OCI-LY1 (cell line): ENCODE measurements at regions not wholly inside any gene's neighbourhood (a gene's known extent, or its start where the extent isn't known, plus 50 kb on each side); places are given as distances from the start of the nearest gene placed in this dataset.
"Not testable (repeated sequence)": the region's sequence is repeated elsewhere in the genome, so short reads cannot be mapped to it uniquely, and the experiment has no call there.

Experiments used
- H2AFZ ChIP-seq: fragments of 200-600 bp; sonication (generic), shearing (Covaris generic); 2 replicates; pipeline ENCODE4 v1.6.0; 2014; ENCODE audit warnings: antibody characterized with exemption, mild to moderate bottlenecking, low read length
- H3F3A ChIP-seq: fragments of 200-600 bp; sonication (generic), shearing (Covaris generic); 2 replicates; pipeline ENCODE4 v1.6.0; 2014; ENCODE audit warnings: mild to moderate bottlenecking, antibody characterized with exemption, low read length, moderate library complexity; ENCODE audit not compliant: insufficient read depth
- H3K27ac ChIP-seq: fragments of 200-600 bp; sonication (generic); 2 replicates; pipeline ENCODE4 v1.5.1; 2014; ENCODE audit warnings: low read length, mixed run types, mild to moderate bottlenecking, low read depth; ENCODE audit not compliant: poor library complexity, severe bottlenecking
- H3K27me3 ChIP-seq: fragments of 200-600 bp; sonication (generic); 2 replicates; pipeline ENCODE4 v1.6.0; 2014; ENCODE audit warnings: antibody characterized with exemption, mild to moderate bottlenecking, low read length, moderate library complexity; ENCODE audit not compliant: insufficient read depth
- H3K36me3 ChIP-seq: fragments of 200-600 bp; sonication (generic); 2 replicates; pipeline ENCODE4 v1.6.1; 2014; ENCODE audit warnings: mild to moderate bottlenecking, antibody characterized with exemption, low read length, moderate library complexity, mixed read lengths; ENCODE audit not compliant: insufficient read depth
- H3K4me1 ChIP-seq: fragments of 200-600 bp; sonication (generic); 2 replicates; pipeline ENCODE4 v1.5.1; 2014; ENCODE audit warnings: mild to moderate bottlenecking, low read length, moderate library complexity; ENCODE audit not compliant: insufficient read depth, severe bottlenecking
- H3K4me2 ChIP-seq: fragments of 200-600 bp; sonication (generic), shearing (Covaris generic); 2 replicates; pipeline ENCODE4 v1.6.1; 2014; ENCODE audit warnings: low read length
- H3K4me3 ChIP-seq: fragments of 200-600 bp; sonication (generic); 2 replicates; pipeline ENCODE4 v1.5.1; 2014; ENCODE audit warnings: low read length, low read depth, mild to moderate bottlenecking, mixed read lengths; ENCODE audit not compliant: poor library complexity, severe bottlenecking
- H3K79me2 ChIP-seq: fragments of 200-600 bp; shearing (Covaris generic); 2 replicates; pipeline ENCODE4 v1.6.1; 2016; ENCODE audit warnings: mixed run types, low read length, mixed read lengths; ENCODE audit not compliant: insufficient read depth
- H3K9ac ChIP-seq: fragments of 200-600 bp; sonication (generic), shearing (Covaris generic); 2 replicates; pipeline ENCODE4 v1.6.1; 2014; ENCODE audit warnings: mild to moderate bottlenecking, low read length, mixed read lengths
- H3K9me2 ChIP-seq: fragments of 200-600 bp; sonication (generic), shearing (Covaris generic); 2 replicates; pipeline ENCODE4 v1.6.1; 2014; ENCODE audit warnings: low read depth, mild to moderate bottlenecking, low read length, mixed read lengths
- H3K9me3 ChIP-seq: fragments of 200-600 bp; shearing (Covaris generic); 2 replicates; pipeline ENCODE4 v1.6.1; 2014; ENCODE audit warnings: low read length, mixed read lengths
- H4K20me1 ChIP-seq: fragments of 200-600 bp; sonication (generic), shearing (Covaris generic); 2 replicates; pipeline ENCODE4 v1.6.0; 2016; ENCODE audit warnings: mild to moderate bottlenecking, low read length; ENCODE audit not compliant: insufficient read depth
- CTCF ChIP-seq: fragments of 200-600 bp; sonication (generic), shearing (Covaris generic); IDR thresholded peaks from 2 replicates; pipeline ENCODE4 v1.5.1; 2017; ENCODE audit warnings: mild to moderate bottlenecking, antibody characterized with exemption, low read length, moderate library complexity, mixed read lengths
- EZH2 ChIP-seq: fragments of 200-600 bp; sonication (generic), shearing (Covaris generic); IDR thresholded peaks from 2 replicates; pipeline ENCODE4 v1.8.0; 2017; ENCODE audit warnings: borderline replicate concordance, mixed run types, mild to moderate bottlenecking, antibody characterized with exemption, low read length, moderate library complexity, mixed read lengths

- Histone ChIP-seq H3F3A (no peaks in the 10 kb centered on the region), H3K79me2 (no peaks in the 10 kb centered on the region), H3K4me3 (no peak overlapping the region), H3K27ac (no peak overlapping the region), H3K9ac (no peak overlapping the region), H3K9me3 (no peaks in the 10 kb centered on the region), H3K27me3 (no peaks in the 10 kb centered on the region), H3K36me3 (no peaks in the 10 kb centered on the region), H3K4me1 (no peaks in the 10 kb centered on the region), H4K20me1 (no peaks in the 10 kb centered on the region), H3K4me2 (no peak overlapping the region), H2AFZ (no peak overlapping the region), H3K9me2 (no peaks in the 10 kb centered on the region)
- TF ChIP-seq EZH2 (no peak), CTCF (no peak)
Observed at GRCh38 chr18:65202091-65202490, 548.7 kb upstream of the CDH7 start.

- H4K20me1 ChIP-seq: no peaks in the 10 kb centered on the region
- H3K4me3 ChIP-seq: no peak overlapping the region
- H3K36me3 ChIP-seq: no peaks in the 10 kb centered on the region
- no peak overlapping the region for H2AFZ ChIP-seq
- H3K9me3 ChIP-seq: no peaks in the 10 kb centered on the region
- no peak overlapping the region for H3K4me2 ChIP-seq
- no peak overlapping the region for H3K27ac ChIP-seq
- no peak overlapping the region for H3K9ac ChIP-seq
- H3K9me2 ChIP-seq: no peaks in the 10 kb centered on the region
- H3F3A ChIP-seq: no peaks in the 10 kb centered on the region
- H3K27me3 ChIP-seq: no peaks in the 10 kb centered on the region
- H3K79me2 ChIP-seq: no peaks in the 10 kb centered on the region
- no peak for TF ChIP-seq EZH2
- H3K4me1 ChIP-seq: no peaks in the 10 kb centered on the region
Observed at GRCh38 chr18:65175681-65176080, 575.1 kb upstream of the CDH7 start.

- not testable (repeated sequence) for H3K27ac ChIP-seq, H3K4me3 ChIP-seq, H3K4me2 ChIP-seq, H4K20me1 ChIP-seq, H3F3A ChIP-seq, H3K27me3 ChIP-seq, H2AFZ ChIP-seq, H3K4me1 ChIP-seq, H3K79me2 ChIP-seq, H3K9ac ChIP-seq, H3K36me3 ChIP-seq, H3K9me3 ChIP-seq, H3K9me2 ChIP-seq
Observed at GRCh38 chr18:65162086-65162485, 588.7 kb upstream of the CDH7 start.

- Histone ChIP-seq H3K27ac (no peak overlapping the region), H3K4me3 (no peak overlapping the region), H3K27me3 (no peaks in the 10 kb centered on the region), H3K4me2 (no peak overlapping the region), H3K9me2 (no peaks in the 10 kb centered on the region), H3K9me3 (no peaks in the 10 kb centered on the region), H3K36me3 (no peaks in the 10 kb centered on the region), H3F3A (no peaks in the 10 kb centered on the region), H3K79me2 (no peaks in the 10 kb centered on the region), H3K9ac (no peak overlapping the region), H3K4me1 (no peaks in the 10 kb centered on the region), H4K20me1 (no peaks in the 10 kb centered on the region), H2AFZ (no peak overlapping the region)
- TF ChIP-seq CTCF (no peak), EZH2 (no peak)
Observed at GRCh38 chr18:65146482-65147021, 604.3 kb upstream of the CDH7 start.
